DND-41 (cell line): ENCODE measurements at regions not wholly inside any gene's neighbourhood (a gene's known extent, or its start where the extent isn't known, plus 50 kb on each side); places are given as distances from the start of the nearest gene placed in this dataset.

ENCODE experiments used
- EZH2 ChIP-seq: IDR thresholded peaks from 3 replicates; pipeline ENCODE4 v1.6.1; 2012; ENCODE audit warnings: borderline replicate concordance, low read depth, mild to moderate bottlenecking, moderate library complexity, low read length, inconsistent platforms; ENCODE audit not compliant: severe bottlenecking
- TF ChIP-seq, protein P1 (sequence below): IDR thresholded peaks from 2 replicates; pipeline ENCODE4 v1.5.1; 2012; ENCODE audit warnings: borderline replicate concordance, low read length, moderate library complexity, mild to moderate bottlenecking; ENCODE audit not compliant: poor library complexity, severe bottlenecking; ENCODE audit errors: extremely low read depth

DNA sequence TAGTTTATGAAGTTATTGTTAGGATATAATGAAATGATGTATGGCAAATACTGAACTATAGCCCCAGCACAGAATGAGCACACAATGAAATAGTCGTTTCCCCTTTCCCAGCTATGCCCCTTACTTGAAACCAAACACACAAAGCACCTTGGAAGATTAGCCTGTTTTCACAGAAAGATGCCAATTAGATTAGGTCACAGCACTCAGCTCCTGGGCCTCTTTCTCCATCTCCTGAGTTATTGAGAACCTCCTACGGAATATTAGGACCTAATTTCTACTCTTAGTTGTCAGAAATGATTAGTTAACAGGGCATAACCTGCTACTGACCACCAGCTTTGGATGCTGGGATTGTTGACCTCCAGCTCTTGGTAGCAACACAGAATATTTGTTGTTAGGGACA is 269.4 kb upstream of the ROPN1 start:
- TF ChIP-seq, protein P1, sequence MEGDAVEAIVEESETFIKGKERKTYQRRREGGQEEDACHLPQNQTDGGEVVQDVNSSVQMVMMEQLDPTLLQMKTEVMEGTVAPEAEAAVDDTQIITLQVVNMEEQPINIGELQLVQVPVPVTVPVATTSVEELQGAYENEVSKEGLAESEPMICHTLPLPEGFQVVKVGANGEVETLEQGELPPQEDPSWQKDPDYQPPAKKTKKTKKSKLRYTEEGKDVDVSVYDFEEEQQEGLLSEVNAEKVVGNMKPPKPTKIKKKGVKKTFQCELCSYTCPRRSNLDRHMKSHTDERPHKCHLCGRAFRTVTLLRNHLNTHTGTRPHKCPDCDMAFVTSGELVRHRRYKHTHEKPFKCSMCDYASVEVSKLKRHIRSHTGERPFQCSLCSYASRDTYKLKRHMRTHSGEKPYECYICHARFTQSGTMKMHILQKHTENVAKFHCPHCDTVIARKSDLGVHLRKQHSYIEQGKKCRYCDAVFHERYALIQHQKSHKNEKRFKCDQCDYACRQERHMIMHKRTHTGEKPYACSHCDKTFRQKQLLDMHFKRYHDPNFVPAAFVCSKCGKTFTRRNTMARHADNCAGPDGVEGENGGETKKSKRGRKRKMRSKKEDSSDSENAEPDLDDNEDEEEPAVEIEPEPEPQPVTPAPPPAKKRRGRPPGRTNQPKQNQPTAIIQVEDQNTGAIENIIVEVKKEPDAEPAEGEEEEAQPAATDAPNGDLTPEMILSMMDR: no peak
- TF ChIP-seq EZH2: no peak
